ENCODE measurements at regions not wholly inside any gene's neighbourhood (a gene's known extent, or its start where the extent isn't known, plus 50 kb on each side); places are given as distances from the start of the nearest gene placed in this dataset.

DNA sequence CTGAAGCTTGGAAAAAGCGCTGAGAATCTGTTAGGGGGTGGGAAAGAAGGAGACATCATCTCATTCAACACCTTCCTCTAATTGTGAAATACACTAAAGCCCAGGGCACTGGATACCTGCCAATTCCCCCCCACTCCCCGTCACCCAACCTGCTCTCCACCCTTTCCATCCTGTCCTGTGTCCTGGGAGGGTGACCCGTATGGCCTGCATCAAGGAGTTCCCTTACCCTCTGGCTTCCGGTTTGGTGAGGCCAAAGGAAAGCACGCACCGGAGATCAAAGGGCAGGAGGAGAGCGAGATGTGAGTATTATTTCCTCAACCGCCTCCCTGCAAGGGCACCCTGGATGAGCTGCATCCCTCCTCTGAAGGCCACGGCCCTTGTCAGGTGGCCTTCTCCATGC, 65.0 kb upstream of the PTPRJ start (continued):
- TF ChIP-seq ZNF670 (CRISPR knock-in tag; IDR thresholded peaks at IDR 0.05; ENCODE audit: borderline replicate concordance) = no peak
- 0 out of 2 replicates have a peak, but pooled peaks have one; percentile 26 for TF ChIP-seq TBX2 (CRISPR knock-in tag; IDR thresholded peaks at IDR 0.05; ENCODE audit: borderline replicate concordance)
- TF ChIP-seq KLF13 (CRISPR knock-in tag; IDR thresholded peaks at IDR 0.05) = no peak
- no peak for TF ChIP-seq ZNF709 (CRISPR knock-in tag; IDR thresholded peaks at IDR 0.05)
- TF ChIP-seq, protein P1, sequence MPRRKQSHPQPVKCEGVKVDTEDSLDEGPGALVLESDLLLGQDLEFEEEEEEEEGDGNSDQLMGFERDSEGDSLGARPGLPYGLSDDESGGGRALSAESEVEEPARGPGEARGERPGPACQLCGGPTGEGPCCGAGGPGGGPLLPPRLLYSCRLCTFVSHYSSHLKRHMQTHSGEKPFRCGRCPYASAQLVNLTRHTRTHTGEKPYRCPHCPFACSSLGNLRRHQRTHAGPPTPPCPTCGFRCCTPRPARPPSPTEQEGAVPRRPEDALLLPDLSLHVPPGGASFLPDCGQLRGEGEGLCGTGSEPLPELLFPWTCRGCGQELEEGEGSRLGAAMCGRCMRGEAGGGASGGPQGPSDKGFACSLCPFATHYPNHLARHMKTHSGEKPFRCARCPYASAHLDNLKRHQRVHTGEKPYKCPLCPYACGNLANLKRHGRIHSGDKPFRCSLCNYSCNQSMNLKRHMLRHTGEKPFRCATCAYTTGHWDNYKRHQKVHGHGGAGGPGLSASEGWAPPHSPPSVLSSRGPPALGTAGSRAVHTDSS (CRISPR knock-in tag; conservative IDR thresholded peaks at IDR 0.05) = no peak
- TF ChIP-seq, protein P2, sequence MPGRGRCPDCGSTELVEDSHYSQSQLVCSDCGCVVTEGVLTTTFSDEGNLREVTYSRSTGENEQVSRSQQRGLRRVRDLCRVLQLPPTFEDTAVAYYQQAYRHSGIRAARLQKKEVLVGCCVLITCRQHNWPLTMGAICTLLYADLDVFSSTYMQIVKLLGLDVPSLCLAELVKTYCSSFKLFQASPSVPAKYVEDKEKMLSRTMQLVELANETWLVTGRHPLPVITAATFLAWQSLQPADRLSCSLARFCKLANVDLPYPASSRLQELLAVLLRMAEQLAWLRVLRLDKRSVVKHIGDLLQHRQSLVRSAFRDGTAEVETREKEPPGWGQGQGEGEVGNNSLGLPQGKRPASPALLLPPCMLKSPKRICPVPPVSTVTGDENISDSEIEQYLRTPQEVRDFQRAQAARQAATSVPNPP (CRISPR knock-in tag; IDR thresholded peaks at IDR 0.05) = no peak
- peak; percentile 61; the same call in 1 of the 2 replicates for TF ChIP-seq GATAD2A (CRISPR knock-in tag; IDR thresholded peaks at IDR 0.05)
- no peak for TF ChIP-seq ZNF589 (CRISPR knock-in tag; conservative IDR thresholded peaks at IDR 0.05)
- TF ChIP-seq ADNP (CRISPR knock-in tag; IDR thresholded peaks at IDR 0.05) = no peak
- TF ChIP-seq, protein P3, sequence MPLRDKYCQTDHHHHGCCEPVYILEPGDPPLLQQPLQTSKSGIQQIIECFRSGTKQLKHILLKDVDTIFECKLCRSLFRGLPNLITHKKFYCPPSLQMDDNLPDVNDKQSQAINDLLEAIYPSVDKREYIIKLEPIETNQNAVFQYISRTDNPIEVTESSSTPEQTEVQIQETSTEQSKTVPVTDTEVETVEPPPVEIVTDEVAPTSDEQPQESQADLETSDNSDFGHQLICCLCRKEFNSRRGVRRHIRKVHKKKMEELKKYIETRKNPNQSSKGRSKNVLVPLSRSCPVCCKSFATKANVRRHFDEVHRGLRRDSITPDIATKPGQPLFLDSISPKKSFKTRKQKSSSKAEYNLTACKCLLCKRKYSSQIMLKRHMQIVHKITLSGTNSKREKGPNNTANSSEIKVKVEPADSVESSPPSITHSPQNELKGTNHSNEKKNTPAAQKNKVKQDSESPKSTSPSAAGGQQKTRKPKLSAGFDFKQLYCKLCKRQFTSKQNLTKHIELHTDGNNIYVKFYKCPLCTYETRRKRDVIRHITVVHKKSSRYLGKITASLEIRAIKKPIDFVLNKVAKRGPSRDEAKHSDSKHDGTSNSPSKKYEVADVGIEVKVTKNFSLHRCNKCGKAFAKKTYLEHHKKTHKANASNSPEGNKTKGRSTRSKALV (CRISPR knock-in tag; IDR thresholded peaks at IDR 0.05) = no peak

Data from HepG2 (cell line).